Embryonic facial prominence (tissue), 1 donor: ENCODE measurements at regions not wholly inside any gene's neighbourhood (a gene's known extent, or its start where the extent isn't known, plus 50 kb on each side); places are given as distances from the start of the nearest gene placed in this dataset.

Experiments used
- DNase-seq: peaks from one replicate; pipeline ENCODE4 v3.0.0-alpha.2; 2016; ENCODE audit errors: extremely low spot score

DNA sequence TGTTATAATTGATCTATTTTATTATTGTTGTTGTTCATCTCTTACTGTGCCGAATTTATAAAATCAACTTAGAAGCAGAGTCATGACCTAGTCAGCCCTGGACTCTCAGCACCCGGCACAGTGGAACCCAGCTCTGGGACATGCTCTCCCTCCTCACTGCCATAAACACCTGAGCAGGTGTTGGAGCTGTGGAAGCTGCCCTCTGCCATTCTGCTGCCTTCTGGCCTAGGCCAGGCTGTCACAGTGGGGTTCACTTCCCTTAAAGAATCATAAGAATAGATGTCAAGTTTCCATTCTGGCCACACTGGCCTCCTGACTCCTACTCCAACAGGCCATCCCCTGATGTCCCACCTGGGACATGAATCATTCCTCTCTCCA is 192.2 kb downstream of the ZFP36L2 start:
- no peak for DNase-seq

DNA sequence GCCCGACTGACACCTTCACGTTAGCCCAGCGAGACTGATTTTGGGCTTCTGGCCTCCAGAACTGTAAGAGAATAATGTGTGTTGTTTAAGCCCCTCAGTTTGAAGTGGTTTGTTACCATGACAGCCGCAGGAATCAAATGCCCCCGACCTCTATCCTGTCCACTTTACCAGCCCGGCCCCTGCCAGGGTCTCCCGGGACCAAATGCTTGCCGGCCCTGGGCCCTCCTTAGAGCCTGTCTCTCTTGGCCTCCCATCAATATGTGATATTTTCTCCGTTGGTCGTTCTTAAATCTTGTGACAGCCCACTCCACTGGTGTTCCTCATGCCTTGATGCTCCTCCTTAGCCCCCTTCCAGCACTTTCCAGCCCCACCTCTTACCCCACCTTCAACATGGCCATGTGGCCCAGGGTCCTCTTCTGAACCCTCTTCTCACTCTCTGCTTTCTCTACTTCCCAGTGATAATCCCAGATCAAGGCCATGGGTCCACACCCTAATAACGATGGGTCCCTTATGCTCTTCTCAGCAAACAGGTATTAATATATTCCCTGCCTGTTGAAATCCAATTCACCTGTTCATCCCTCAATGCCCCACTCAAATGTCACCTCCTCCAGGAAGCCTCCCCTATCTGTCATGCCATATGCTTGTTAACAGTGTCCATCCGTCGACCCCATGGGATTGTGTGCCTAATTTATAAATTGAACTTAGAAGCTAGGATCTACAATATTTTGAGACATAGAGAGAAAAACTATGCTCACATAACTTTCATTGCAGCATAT is 192.8 kb downstream of the ZFP36L2 start:
- DNase-seq, result no peak

DNA sequence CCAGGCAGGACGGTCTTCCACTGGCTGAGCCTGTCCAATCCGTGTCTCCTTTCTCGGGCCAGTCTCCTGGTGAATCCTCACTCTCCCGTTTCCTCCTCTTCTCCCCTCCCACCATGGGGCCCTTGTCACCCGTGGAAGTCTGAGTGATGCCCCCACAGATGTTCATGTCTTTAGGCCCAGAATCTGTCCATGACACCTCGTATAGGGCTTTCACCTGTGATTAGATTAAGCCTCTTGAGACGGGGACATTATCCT is 193.5 kb downstream of the ZFP36L2 start:
- DNase-seq, result no peak

DNA sequence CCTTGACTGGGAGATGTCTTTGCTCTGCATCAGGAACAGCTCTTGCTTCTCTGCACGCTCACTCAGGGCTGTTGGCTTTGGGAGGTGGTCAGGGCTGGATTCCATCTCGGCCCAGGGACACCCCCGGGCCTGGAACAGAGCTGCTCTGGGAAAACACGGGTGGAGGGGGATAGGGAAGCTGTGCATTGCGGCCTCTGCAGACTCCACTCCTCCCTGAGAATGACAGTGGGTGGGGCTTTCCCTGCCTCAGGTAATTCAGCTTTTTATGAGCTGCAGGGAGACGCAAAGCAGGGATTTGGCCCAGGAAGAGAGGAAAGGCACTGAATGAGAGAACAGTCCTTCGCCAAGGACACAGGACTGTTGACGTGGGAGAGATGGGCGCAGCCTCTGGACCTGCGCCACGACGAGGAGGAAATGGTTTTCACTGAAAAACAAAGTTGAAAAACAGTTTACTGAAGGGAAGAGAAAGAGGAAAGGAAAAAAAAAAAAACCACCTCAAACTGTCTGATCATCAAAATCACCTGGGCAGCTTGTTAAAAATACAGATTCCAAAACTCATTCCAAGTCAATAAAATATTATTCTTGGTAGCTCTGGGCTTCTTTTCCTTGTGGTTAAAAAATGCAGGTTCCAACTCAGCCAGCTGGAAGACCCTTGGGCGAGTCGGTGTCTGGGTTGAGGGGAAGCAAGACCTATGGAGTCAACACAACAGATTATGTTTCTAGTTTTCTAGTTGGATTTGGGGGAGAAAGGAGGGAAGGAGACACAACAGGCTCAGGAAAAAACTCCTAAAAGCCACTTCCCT is 194.0 kb downstream of the ZFP36L2 start:
- no peak for DNase-seq

DNA sequence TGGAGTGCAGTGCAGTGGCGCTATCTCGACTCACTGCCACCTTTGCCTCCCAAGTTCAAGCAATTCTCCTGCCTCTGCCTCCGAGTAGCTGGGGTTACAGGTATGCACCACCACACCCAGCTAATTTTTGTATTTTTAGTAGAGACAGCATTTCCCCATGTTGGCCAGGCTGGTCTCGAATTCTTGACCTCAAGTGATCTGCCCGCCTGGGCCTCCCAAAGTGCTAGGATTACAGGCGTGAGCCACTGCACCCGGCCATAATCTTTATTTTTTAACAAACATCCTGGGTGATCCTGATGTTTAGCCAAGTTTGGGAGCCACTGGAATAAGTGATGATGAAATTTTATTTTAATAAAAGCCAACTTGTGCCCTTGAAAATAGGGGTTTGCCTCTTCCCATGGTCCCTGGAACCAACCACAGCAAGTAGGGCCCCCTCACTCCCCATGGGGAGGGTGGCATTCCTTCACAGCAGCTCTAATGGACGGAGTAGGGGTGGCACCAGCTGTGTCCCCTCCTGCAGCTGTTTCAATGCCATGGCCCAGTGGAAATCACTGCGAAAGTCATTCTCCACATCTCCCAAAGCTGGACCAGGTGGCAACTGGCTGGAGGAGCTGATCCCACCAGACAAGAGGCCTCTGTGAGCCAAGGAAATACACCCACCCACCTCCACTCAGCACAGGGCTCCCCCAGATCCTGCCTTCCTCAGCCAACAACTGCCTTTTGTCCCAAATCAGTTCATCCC is 194.8 kb downstream of the ZFP36L2 start:
- no peak for DNase-seq

DNA sequence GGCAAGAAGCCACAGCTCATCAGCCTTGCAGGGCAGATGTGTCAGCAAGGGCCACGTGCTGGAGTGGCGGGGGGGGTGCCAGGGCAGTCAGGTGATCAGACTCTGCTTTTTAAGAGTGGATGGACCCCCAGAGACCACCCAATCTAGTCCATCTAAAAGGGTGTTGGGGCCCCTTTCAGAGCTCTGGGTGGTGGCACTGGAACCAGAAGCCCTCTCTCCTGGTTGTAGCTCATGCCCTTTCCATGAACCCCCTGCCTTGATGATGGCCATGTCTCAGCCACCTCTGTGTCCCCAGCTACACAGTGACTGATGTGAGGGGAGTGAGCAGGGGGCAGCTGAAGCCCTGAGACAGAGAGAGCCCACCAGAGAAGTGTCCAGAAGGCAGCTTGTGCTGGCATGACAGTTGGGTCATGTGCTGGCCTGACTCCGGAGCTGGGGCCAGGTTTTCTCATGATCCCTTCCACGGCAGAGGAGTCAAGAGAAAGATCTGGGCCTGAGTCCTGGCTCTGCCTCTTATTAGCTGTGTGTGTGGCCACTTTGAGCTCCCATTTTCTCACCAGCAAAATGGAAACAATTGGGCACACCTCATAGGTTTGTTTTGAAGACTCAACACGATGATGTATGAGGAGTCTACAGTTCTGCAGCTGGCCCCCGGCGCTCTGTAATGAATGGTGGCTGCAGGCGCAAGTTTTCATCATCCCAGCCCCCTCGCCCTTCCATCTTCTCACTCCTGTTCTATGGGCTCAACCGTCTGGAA is 195.7 kb downstream of the ZFP36L2 start:
- no peak for DNase-seq

DNA sequence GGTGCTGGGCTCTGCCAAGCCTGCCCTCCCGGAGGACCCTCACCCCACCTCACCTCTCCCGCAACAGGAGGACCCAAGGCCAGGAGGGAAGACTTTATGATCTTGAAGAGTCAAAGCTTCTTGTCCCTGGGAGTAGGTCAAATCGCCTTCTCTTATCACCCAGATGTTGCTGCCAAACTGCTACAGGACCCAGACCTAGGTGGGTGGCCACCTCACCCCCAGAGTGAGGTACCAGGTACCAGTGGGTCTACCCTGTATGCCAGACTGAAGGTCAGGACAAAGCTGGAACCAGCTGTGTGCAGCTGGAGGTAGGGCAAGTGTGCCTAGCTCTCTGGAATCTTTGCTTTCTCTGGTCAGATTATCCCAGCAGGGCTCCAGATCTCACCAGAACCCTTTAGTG is 197.2 kb downstream of the ZFP36L2 start:
- no peak for DNase-seq

DNA sequence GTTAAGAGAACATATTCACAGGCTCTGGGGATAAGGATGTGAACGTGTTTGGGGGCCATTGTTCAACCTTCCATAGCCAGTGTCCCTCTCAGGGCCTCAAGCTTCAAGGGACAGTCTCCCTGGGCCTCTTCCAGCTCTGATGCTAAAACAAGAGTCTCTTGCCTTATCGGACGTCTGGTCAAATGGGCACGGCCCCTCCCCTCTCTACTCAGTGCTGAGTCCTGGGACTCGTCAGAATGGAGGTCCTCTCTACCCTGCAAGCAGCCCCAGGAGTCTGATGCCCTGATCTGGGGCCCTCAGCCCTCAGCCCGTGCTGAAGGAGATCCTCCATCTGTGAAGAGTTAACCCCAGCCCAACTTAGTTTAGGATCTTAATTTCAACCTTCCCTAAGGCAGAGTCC is 198.2 kb downstream of the ZFP36L2 start:
- no peak for DNase-seq

DNA sequence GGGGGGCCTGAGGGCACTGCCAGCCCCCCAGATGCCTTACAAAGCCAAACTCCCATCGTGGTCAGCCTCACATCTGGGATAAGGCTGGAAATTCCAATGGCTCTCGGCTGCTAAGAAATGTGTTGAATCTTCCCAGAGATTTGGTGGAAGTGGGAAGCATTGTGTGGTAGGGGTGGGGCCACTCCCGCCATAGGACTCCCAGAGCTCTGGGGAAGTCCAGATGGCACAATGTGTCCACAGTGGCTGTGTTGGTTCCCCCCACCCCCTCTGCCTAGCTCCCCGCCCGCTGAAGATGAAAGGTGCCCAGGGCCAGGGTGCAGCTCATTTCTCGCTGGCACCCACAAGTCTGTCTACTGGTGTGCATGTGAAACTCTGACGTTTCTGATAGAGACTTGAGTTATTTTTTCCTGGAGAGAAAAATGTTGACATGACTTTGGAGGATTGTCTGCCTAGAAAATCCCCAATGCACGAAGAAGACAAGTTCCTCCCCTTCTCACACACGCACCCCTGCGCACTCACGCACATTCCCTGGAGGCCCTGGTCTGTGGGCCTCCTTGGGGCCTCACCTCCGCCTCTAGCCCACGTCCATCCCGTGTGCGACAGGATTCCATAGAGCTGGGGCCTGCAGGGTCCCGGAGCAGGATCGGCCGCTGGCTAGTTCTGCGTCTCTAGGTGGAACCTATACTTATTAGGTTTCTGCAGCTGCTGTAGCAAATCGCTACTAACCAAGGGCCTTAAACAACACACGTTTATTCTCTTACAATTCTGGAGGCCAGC is 199.1 kb downstream of the ZFP36L2 start:
- no peak for DNase-seq

DNA sequence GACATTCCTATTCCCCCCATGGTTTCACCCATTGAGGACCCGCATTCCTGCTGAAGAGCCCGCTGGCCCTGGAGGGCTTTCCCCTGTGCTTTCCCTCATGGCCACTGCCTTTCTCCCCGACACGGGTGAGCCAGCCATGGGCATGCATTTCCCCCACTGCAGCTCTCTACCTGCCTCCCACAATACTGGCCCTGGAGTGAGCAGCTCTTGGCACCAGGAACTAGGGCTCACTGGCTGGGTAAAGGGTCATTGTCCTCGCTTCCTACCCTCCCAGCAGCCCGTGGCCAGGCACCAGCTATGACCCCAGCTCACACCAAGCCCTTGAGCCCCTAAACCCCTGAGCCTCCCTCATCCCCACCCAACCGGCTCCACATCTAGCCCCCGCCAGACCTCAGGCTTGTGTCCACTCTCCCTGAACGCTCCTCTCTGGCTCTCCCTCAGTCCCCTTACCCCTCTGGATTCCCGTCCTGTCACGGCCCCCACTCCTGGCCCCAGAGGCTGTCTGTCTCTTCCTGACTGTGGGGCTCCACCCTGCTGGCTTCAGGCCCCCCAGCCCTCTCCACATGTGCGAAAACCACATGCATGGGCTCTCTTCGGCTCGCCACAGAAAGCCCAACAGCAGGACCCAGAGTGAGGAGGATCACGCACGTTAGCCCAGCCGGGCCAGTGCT is 199.8 kb downstream of the ZFP36L2 start:
- DNase-seq, result no peak

DNA sequence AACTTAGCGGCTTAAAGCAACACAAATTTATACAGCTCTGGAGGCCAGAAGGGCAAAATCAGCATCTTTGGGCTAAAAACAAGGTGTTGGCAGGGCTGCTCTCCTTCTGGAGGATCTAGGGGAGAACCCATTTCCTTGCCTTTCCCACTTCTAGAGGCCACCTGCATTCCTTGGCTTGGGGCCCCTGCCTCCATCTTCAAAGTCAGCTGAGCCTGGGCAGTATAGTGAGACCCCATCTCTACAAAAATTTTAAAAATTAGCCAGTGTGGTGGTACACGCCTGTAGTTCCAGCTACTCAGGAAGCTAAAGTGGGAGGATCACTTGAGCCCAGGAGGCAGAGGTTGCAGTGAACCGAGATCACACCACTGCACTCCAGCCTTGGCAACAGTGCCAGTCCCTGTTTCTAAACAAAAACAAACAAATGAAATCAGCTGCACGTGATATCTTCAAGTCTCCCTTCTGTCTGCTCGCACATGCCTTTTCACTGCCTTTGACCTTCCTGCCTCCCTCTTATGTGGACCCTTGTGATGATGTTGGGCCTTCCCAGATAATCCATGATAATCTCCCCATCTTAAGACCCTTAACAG is 200.6 kb downstream of the ZFP36L2 start:
- no peak for DNase-seq

DNA sequence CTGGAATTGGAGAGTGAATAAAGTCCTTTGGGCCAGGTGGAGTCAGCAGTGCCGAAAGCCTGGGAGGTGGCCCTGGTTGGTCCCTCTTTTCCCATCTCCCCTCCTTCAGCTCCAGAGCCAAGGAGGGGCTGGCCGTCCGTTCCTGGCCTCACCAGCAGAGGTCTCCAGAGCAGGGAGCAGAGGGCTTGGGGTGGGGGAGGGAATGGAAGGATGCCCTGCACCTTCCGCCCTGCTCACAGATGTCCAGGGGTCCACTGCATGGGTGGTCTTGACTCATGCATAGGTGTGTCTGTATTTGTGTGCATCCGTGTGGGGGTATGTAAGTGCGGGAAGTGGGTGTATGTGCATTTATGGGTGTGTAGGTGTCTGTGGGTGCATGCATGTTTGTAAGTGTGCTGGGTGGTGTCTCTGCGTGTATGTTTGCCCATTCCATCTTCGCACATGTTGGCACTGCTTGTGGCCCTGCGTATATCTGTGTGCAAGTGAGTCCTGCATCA is 201.8 kb downstream of the ZFP36L2 start:
- no peak for DNase-seq

DNA sequence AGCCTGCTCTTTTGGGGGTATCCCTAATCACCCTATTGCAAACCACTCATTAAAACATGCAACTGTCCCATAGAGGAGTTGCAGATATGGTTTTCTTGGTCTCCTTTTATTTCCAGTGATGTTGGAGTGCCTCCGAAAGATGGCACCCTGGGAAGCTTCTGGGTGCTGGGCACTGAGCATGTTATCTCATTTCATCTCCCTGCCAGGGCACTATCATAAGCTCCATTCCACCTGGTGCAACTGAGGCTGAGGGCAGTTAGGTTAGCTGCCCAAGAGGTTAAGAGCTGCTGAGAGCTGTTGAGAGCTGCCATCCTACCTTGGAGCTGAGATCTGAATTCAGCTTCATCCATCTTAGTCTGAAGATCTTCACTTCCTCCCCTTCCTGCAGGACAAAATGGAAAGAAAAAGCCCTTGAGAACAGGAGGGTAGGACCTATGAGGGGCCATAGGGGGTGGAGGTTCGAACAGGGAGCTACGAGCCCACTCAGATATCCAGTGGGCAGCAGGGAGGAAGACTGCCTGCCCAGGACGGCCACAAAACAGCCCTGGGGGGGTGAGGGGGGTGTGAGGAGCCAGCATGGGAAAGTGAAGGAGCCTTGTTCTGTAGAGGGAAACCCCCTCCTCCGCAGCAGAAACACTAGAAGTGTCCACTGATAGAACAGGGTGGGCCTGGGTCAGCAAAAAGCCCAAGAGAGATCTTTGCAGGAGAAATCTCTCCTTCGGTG is 202.5 kb downstream of the ZFP36L2 start:
- DNase-seq, result no peak

DNA sequence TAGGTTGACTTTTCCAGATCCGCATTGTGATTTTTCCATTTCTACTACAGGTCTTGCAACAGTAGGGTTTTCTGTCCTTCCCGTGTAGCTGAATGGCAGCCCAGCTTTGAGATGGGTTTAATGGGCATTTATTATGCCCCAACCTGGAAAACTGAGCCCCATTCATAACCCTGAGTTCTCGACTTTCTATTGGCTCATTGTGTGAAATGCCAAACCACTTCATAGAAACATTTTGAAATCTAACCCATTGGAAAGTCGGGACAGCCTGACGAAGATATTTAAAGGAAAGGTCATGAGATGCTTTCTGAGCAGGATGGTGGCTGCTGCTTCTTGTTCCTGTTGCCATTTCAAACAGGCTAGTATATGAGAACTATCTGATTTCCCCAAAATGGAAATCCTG is 203.5 kb downstream of the ZFP36L2 start:
- DNase-seq, result no peak

DNA sequence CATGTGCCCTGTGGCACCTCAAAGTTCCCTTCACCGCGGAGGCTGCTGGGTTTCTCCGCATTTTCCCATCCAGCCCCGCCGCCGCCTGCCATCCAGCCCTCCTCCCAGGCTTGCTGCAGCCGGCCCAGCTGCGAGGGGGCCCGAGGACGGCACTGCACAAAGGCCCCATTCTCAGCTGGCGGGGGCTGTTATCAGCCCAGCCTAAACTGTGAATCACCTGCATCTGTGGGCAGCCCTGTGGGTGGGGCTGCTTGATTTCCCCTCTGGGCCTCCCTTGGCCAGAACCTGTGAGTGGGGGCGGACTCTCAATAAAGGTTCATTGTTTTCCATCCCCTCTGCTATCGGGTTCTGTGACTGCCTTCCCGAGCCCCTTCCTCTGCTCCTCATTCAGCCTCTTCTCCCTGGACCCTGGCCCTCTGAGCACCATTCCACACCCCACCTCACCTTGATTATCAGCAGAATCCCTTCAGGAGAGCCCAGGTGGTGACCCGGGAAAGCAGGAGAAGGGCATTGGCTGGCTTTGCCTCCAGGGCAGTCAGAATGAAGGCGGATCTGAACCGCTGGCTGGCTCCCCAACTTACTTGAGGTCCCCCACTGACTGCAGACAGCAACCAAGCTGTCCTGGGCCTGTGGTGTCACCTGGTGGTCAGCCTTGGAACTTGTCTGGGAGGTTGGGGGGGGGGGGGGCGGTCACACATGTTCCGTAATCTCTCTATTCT is 204.5 kb downstream of the ZFP36L2 start:
- DNase-seq, result no peak

DNA sequence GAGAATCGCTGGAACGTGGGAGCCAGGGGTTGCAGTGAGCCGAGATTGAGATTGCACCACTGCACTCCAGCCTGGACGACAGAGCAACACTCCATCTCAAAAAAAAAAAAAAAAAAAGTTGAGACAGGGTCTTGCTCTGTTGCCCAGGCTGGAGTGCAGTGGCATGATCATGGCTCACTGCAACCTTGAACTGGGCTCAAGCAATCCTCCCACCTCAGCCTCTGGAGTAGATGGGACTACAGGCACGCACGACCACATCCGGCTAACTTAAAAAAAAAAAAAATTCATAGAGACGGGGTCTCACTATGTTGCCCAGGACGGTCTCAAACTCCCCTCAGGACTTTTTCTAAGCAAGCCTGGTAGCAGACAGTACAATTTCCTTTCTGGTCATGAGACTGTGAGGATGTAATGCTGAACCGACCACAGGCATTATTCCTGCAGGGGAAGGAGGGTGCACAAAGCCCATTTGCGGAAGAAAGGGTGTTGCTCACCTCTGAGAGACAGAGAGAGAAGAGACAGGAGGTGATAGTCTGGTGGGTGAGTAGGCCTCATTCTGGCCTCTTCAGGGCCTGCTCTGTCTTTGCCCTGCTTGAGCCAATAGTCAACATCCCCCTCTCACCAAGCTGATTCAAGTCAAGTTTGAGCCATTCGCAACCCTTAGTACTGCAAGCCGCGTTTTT is 205.3 kb downstream of the ZFP36L2 start:
- DNase-seq, result no peak

DNA sequence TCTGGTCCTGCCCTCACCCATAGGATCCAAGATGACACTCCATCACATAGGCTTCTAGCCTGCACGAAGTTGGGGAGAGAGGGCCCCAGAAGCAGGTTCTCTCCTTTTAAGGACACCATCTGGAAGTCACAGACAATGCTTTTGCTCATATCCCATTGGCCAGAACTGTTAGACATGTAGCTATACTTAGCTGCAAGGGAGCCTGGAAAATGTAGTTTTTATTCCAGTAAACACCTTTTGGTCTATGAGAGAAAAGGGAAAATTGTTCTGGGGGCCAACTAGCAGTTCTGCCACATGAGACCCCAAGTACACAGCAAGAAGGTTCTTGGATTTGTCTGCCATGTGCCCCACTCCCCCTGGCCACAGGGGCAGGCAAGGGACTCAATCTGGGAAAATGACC is 206.1 kb downstream of the ZFP36L2 start:
- no peak for DNase-seq

DNA sequence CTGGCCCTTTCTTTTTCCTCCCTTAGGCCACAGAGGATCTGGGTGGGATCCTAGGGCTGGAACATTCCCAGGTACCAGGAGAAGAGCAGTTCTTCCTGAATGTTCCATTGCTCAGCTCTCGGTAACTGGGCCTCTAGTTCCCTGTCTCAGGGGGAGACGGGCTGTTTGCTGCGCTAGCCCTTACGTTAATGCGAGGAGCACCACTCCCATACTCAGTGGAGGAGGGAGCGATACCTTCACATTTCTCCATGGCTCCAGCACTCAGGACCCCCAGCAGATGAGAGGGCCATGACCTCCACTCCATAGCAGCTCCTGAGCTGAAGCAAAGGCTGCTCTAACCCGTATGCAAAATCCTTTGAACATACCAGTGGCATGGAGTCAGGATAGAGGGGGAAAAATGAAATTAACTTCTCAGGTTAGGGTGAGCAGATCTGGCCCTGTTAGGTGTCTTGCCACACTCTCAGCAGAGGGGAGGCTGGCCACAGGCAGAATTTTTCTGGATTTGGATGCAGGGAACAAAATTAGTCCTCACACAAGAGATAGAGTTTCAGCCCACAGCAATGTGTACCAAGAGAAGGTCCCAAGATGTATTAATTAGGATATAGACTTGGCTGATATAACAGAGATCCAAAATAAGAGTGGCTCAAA is 206.7 kb downstream of the ZFP36L2 start:
- DNase-seq, result no peak
